ENCODE measurements at regions not wholly inside any gene's neighbourhood (a gene's known extent, or its start where the extent isn't known, plus 50 kb on each side); places are given as distances from the start of the nearest gene placed in this dataset.

DNA sequence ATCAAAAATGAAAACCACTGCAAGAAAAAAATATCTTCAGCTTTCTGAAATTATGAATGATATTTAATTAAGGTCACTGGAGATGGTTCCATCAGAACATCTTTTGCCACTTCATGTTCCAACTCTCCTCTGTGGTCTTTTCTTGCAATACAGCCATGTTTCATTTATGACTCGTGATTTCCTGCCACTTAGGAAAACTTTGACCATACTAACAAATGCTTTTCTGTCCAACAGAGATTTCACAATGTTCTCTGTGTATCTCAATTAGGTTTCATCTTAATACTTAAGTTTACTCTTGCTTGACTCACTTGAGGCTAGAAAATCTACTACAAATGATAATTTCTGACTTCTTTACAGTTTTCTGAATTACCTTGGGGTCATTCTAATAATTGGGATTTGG lies 330.9 kb downstream of the CXXC4 start:
- no peak overlapping the region for H3K4ac ChIP-seq (ENCODE audit: low read depth, low read length)
- no peak overlapping the region for H2BK12ac ChIP-seq (ENCODE audit: insufficient read length, low read depth, low read length)
- H2BK120ac ChIP-seq (ENCODE audit: low read depth, low read length, poor library complexity, severe bottlenecking): no peak overlapping the region
- H3K14ac ChIP-seq (ENCODE audit: insufficient read depth, low read length): no peak overlapping the region
- no peak overlapping the region for H2BK5ac ChIP-seq (ENCODE audit: insufficient read length, low read length)
- no peak overlapping the region for H3K9ac ChIP-seq (ENCODE audit: extremely low read depth, insufficient read length, low read length)
- no peak overlapping the region for H4K8ac ChIP-seq (replicated peaks; ENCODE audit: insufficient read length, low read depth, low read length)
- no CpG with 5 or more reads among the region's 1 CpG for WGBS (ENCODE audit: extremely low coverage, insufficient read length, low lambda C conversion rate)
- no peaks in the 10 kb centered on the region for H3K79me1 ChIP-seq (ENCODE audit: insufficient read depth, low read depth, low read length, poor library complexity, severe bottlenecking)
- no peaks in the 10 kb centered on the region for H3K4me1 Mint-ChIP-seq
- H4K20me1 ChIP-seq (ENCODE audit: control insufficient read depth, insufficient read depth, insufficient read length): no peaks in the 10 kb centered on the region
- H3K18ac ChIP-seq (ENCODE audit: insufficient read length, low read depth, low read length): no peak overlapping the region
- H3K4me2 ChIP-seq (ENCODE audit: insufficient read depth, insufficient read length, low read length): no peak overlapping the region
- no peak overlapping the region for H2BK20ac ChIP-seq (ENCODE audit: low read depth, low read length, poor library complexity, severe bottlenecking)
- no peak overlapping the region for H3K4me3 Mint-ChIP-seq
- H3K27ac ChIP-seq (ENCODE audit: insufficient read length, low read depth, low read length): no peak overlapping the region
- H3K27me3 Mint-ChIP-seq (ENCODE audit: low read depth): no peaks in the 10 kb centered on the region
- H2BK15ac ChIP-seq (ENCODE audit: low read depth, low read length): no peak overlapping the region
- no peak overlapping the region for H3K23ac ChIP-seq (ENCODE audit: insufficient read length, low read depth, low read length)
- no peak overlapping the region for H3T11ph ChIP-seq (ENCODE audit: low read length)
- H3K27ac Mint-ChIP-seq: no peak overlapping the region
- no peak overlapping the region for H2AFZ ChIP-seq (ENCODE audit: low read length)
- H3K4me1 ChIP-seq (ENCODE audit: insufficient read depth, low read length): no peaks in the 10 kb centered on the region
- no peaks in the 10 kb centered on the region for H3K27me3 ChIP-seq (ENCODE audit: insufficient read depth, low read length)
- no peaks in the 10 kb centered on the region for H3K9me3 Mint-ChIP-seq
- H3K23me2 ChIP-seq (ENCODE audit: insufficient read length, low read depth, low read length, poor library complexity, severe bottlenecking): no peaks in the 10 kb centered on the region
- no peaks in the 10 kb centered on the region for H3K79me2 ChIP-seq (ENCODE audit: insufficient read depth, low read length)
- H4K5ac ChIP-seq (ENCODE audit: insufficient read length, low read depth, low read length): no peak overlapping the region
- TF ChIP-seq, protein P1, sequence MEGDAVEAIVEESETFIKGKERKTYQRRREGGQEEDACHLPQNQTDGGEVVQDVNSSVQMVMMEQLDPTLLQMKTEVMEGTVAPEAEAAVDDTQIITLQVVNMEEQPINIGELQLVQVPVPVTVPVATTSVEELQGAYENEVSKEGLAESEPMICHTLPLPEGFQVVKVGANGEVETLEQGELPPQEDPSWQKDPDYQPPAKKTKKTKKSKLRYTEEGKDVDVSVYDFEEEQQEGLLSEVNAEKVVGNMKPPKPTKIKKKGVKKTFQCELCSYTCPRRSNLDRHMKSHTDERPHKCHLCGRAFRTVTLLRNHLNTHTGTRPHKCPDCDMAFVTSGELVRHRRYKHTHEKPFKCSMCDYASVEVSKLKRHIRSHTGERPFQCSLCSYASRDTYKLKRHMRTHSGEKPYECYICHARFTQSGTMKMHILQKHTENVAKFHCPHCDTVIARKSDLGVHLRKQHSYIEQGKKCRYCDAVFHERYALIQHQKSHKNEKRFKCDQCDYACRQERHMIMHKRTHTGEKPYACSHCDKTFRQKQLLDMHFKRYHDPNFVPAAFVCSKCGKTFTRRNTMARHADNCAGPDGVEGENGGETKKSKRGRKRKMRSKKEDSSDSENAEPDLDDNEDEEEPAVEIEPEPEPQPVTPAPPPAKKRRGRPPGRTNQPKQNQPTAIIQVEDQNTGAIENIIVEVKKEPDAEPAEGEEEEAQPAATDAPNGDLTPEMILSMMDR (conservative IDR thresholded peaks at IDR 0.05): no peak
- H4K91ac ChIP-seq (ENCODE audit: insufficient read length, low read depth, low read length): no peak overlapping the region
- no peaks in the 10 kb centered on the region for H3K36me3 Mint-ChIP-seq (ENCODE audit: insufficient read depth in 1 of 3, low read depth in 3 of 3)
- no peaks in the 10 kb centered on the region for H3K9me3 ChIP-seq (ENCODE audit: control insufficient read depth, low read depth, low read length)
- H2AK5ac ChIP-seq (ENCODE audit: insufficient read length, low read length): no peak overlapping the region
- DNase-seq: no peak
- H3K56ac ChIP-seq (ENCODE audit: insufficient read length, low read depth, low read length): no peak overlapping the region

Data from H9 (cell line).